22Rv1 (cell line): ENCODE measurements at regions not wholly inside any gene's neighbourhood (a gene's known extent, or its start where the extent isn't known, plus 50 kb on each side); places are given as distances from the start of the nearest gene placed in this dataset.

Experiments used
- H3K27ac ChIP-seq: fragments of 450-650 bp; 2 replicates; pipeline ENCODE4 v1.5.1; 2017
- ZFX ChIP-seq: fragments of 450-650 bp; IDR thresholded peaks from 2 replicates; pipeline ENCODE4 v1.6.1; 2017; ENCODE audit warnings: antibody characterized with exemption, borderline replicate concordance
- TF ChIP-seq, protein P1 (sequence below): fragments of 450-650 bp; IDR thresholded peaks from 2 replicates; pipeline ENCODE4 v1.5.1; 2017; ENCODE audit warnings: mild to moderate bottlenecking

DNA sequence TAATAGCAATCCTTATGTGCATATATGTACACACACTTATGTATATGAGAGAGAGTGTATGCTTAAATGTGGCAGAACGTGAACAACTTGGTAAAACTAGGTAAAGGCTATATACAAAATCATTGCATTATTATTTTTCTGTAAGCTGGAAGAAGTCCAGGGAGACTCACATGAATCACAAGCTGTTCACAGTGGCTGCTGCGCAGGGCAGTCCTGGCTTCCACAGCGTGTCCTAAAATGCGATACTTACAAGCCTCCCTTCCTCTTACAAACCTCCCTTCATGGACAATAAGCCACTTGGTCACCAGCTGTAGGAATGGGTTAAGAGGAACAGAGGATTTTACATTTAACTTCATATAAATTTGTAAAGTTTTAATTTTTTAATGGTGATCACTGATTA lies 114.9 kb upstream of the AGAP1 start:
- no peak for TF ChIP-seq ZFX
- TF ChIP-seq, protein P1, sequence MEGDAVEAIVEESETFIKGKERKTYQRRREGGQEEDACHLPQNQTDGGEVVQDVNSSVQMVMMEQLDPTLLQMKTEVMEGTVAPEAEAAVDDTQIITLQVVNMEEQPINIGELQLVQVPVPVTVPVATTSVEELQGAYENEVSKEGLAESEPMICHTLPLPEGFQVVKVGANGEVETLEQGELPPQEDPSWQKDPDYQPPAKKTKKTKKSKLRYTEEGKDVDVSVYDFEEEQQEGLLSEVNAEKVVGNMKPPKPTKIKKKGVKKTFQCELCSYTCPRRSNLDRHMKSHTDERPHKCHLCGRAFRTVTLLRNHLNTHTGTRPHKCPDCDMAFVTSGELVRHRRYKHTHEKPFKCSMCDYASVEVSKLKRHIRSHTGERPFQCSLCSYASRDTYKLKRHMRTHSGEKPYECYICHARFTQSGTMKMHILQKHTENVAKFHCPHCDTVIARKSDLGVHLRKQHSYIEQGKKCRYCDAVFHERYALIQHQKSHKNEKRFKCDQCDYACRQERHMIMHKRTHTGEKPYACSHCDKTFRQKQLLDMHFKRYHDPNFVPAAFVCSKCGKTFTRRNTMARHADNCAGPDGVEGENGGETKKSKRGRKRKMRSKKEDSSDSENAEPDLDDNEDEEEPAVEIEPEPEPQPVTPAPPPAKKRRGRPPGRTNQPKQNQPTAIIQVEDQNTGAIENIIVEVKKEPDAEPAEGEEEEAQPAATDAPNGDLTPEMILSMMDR = no peak
- no peak overlapping the region for H3K27ac ChIP-seq

DNA sequence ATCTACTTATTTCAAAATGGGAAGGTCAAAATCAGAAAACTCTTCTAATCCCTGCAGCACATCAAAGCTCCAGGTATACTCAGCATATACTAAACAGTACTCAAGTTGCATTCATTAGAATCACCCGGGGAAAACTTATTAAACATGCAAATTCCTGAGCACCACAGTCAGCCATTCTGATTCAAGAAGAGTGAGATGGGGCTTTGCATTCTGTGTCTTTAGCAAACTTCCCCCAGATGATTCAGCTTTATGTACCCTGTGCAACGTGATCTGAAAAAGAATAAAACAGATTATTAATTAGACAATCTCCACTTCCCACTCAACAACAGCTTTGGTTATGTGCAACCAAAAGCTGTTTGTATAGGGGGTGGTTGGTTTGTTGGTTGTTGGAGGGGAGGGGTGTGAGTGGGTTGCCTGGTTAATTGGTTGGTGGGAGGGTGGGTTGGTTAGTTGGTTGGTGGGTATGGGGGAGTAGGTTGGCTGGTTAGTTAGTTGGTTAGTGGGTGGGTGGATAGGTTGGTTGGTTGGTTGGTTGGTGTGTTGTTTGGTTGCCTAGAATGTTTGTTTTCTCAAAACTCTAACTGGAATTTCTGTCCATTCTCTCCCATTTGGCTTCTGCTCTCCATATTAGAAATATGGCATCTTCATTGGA lies 112.5 kb upstream of the AGAP1 start:
- TF ChIP-seq, protein P1 = no peak
- TF ChIP-seq ZFX = no peak
- H3K27ac ChIP-seq = no peak overlapping the region

DNA sequence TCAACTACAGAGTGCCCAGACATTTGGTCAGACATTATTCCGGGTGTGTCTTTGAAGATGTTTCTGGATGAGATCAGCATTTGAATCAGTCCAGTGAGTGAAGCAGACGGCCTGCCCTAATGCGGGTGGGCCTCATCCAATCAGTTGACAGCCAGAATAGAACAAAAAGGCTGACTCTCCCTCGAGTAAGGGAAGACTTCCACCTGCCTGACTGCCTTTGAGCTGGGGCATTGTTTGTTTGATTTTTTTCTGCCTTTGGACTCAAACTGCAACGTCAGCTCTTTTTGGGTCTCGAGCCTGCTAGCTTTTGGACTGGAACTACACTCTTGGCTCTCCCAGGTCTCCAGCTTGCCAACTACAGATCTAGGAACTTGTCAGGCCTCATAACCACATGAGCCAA lies 111.7 kb upstream of the AGAP1 start:
- TF ChIP-seq, protein P1 = no peak
- H3K27ac ChIP-seq = no peak overlapping the region

DNA sequence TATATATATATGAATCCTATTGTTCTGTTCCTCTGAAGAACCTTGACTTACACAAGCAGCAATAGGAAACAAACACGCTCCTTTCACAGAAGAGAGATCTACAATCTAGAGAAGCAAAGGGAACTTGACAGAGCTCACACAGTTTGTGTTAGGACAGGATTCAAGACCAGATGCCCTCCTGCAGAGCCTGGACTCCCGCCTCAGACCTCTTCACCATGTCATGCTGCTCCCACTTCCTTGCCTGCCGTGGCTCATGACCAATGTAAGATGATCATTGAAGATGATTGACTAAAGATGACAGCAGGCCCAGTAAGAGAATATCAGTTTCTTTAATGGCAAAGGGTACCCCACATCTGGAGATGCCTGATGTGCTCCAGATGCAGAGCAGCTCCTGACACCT lies 111.2 kb upstream of the AGAP1 start:
- no peak overlapping the region for H3K27ac ChIP-seq
- TF ChIP-seq, protein P1 = no peak
- TF ChIP-seq ZFX = no peak

DNA sequence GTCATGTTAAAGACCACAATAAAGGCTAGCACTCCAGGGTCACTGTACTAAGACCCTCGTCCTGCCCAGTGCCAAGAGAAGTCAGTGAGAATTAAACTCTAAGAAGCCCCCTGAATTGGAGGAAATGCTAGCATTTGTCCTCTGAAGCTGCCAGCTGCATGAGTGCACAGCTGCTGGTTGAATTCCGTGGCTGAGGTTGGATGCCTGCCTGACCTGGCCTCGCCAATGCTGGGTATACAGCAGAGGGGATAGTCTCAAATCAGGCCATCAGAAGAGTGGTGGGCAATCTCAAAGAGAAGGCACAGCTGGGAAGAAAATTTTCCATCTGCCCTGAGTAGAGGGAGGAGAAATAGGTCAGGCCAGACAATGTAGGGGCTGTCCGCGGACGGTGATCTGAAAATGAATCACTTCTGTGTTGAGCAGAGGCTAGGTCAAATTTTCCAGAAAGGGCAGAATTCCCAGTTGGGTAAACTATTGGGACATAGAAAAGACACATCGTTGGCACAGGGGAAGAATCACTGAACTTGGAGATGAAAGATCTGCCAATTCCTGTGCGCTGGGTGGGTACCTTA lies 110.5 kb upstream of the AGAP1 start:
- no peak overlapping the region for H3K27ac ChIP-seq

DNA sequence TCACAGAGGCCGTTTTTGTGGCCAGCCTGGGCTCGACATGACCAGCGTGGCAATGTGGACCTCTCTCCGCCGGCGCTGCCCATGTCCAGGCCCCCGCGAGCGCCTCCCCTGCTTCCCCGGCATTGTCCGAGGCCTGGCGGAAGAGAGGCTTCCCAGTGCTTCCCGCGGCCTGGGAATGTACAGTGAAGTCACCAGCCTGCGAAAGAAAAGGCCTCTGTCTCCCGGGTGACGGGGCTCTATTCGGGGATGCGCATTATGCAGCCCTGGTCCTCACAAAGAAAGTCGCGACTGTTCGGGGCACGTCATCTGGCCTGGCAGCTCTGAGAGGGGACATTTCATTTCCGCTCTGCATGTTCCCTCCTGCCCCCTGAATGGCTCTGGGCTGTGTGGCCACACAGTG lies 109.2 kb upstream of the AGAP1 start:
- TF ChIP-seq, protein P1 = no peak
- TF ChIP-seq ZFX = no peak
- H3K27ac ChIP-seq = no peak overlapping the region

More for the DNA sequence above, 110.5 kb upstream of the AGAP1 start:
- TF ChIP-seq ZFX = no peak
- TF ChIP-seq, protein P1 = no peak

DNA sequence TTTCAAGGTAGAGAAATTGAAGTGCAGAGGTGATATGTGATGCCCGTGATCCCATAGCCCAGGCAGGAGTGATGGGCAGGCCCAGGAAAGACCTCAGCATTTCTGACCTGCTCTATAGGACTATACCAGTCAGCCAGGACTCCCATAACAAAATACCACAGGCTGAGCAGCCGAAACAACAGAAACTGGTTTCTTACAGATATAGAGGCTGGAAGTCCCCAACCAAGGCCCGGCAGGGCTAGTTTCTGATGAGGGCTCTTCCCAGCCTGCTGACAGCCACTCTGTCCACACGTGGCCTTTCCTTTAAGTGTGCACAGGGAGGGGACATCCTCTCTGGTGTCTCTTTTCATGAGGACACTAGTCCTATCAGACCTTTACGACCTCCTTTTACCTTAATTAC lies 104.2 kb upstream of the AGAP1 start:
- TF ChIP-seq ZFX = no peak
- TF ChIP-seq, protein P1 = no peak
- no peak overlapping the region for H3K27ac ChIP-seq
